HCT116 (cell line): ENCODE measurements at regions not wholly inside any gene's neighbourhood (a gene's known extent, or its start where the extent isn't known, plus 50 kb on each side); places are given as distances from the start of the nearest gene placed in this dataset.

Source experiments
- ATF3 ChIP-seq: IDR thresholded peaks from 2 replicates; pipeline ENCODE4 v1.6.1; 2012
- CEBPB ChIP-seq: IDR thresholded peaks from 2 replicates; pipeline ENCODE4 v1.6.1; 2012; ENCODE audit warnings: low read depth
- CTCF ChIP-seq, 3 experiments: fragments of 200-600 bp in 1 of 3; sonication (generic) in 1 of 3; IDR thresholded peaks in 2 of 3; conservative IDR thresholded peaks in 1 of 3; 2 replicates each; pipeline ENCODE4 v1.5.1; 2012 to 2017; ENCODE audit warnings: low read depth in 2 of 3, low read length in 2 of 3, antibody characterized with exemption in 1 of 3, borderline replicate concordance in 1 of 3, control low read depth in 1 of 3, mild to moderate bottlenecking in 1 of 3, mixed read lengths in 1 of 3, mixed run types in 1 of 3, moderate library complexity in 1 of 3; ENCODE audit not compliant: insufficient read depth in 1 of 3
- EGR1 ChIP-seq: IDR thresholded peaks from 2 replicates; pipeline ENCODE4 v1.6.1; 2012; ENCODE audit warnings: low read depth
- FOSL1 ChIP-seq: IDR thresholded peaks from 2 replicates; pipeline ENCODE4 v1.6.1; 2012; ENCODE audit warnings: low read depth
- MAX ChIP-seq: IDR thresholded peaks from 2 replicates; pipeline ENCODE4 v1.6.1; 2012
- POLR2A ChIP-seq: IDR thresholded peaks from 2 replicates; pipeline ENCODE4 v1.7.0; 2011; ENCODE audit warnings: borderline replicate concordance; ENCODE audit not compliant: insufficient read depth, insufficient read length; ENCODE audit errors: extremely low read depth
- POLR2AphosphoS5 ChIP-seq: IDR thresholded peaks from 2 replicates; pipeline ENCODE4 v1.6.1; 2011; ENCODE audit warnings: mild to moderate bottlenecking, low read depth, low read length, moderate library complexity
- RAD21 ChIP-seq: IDR thresholded peaks from 2 replicates; pipeline ENCODE4 v1.6.1; 2012; ENCODE audit warnings: low read depth, mild to moderate bottlenecking
- REST ChIP-seq: IDR thresholded peaks from 2 replicates; pipeline ENCODE4 v1.6.1; 2012; ENCODE audit warnings: low read depth
- SIN3A ChIP-seq: IDR thresholded peaks from 2 replicates; pipeline ENCODE4 v1.6.1; 2012; ENCODE audit warnings: low read depth
- SP1 ChIP-seq: IDR thresholded peaks from 2 replicates; pipeline ENCODE4 v1.6.1; 2012; ENCODE audit warnings: low read depth
- ZBTB33 ChIP-seq: IDR thresholded peaks from 2 replicates; pipeline ENCODE4 v1.6.1; 2011; ENCODE audit warnings: mild to moderate bottlenecking, low read length, moderate library complexity; ENCODE audit not compliant: insufficient replicate concordance; ENCODE audit errors: extremely low read depth
- ZNF274 ChIP-seq: fragments of 200-500 bp; sonication (Bioruptor generic); IDR thresholded peaks from 2 replicates; pipeline ENCODE4 v1.6.1; 2014; ENCODE audit warnings: mild to moderate bottlenecking, low read depth, low read length, inconsistent platforms

GRCh38 chr3:135756106-135756668 is 209.3 kb upstream of the PPP2R3A start:
- TF ChIP-seq FOSL1: no peak
- no peak for TF ChIP-seq CTCF (IDR thresholded peaks at IDR 0.05 in 2 of 3, conservative IDR thresholded peaks at IDR 0.05 in 1 of 3; ENCODE audit: borderline replicate concordance in 1 of 3, insufficient read depth in 1 of 3, low read depth in 2 of 3, low read length in 2 of 3)
- TF ChIP-seq POLR2A: no peak
- TF ChIP-seq ZBTB33: no peak
- no peak for TF ChIP-seq SP1
- no peak for TF ChIP-seq MAX
- no peak for TF ChIP-seq ZNF274
- TF ChIP-seq SIN3A: no peak
- TF ChIP-seq POLR2AphosphoS5: no peak
- TF ChIP-seq REST: no peak
- no peak for TF ChIP-seq ATF3
- no peak for TF ChIP-seq RAD21
- TF ChIP-seq EGR1: no peak
- TF ChIP-seq CEBPB: no peak
